ENCODE measurements at regions not wholly inside any gene's neighbourhood (a gene's known extent, or its start where the extent isn't known, plus 50 kb on each side); places are given as distances from the start of the nearest gene placed in this dataset.
"Not testable (repeated sequence)": the region's sequence is repeated elsewhere in the genome, so short reads cannot be mapped to it uniquely, and the experiment has no call there.

GRCh38 chr11:71173709-71174108 lies 78.7 kb downstream of the SHANK2 start:
- H3K9me3 ChIP-seq, result peaks cover 0 to 15% of the 10 kb centered on the region in 2 donors
- DNase-seq (ENCODE audit: low spot score in 2 of 2), result peak in 1 of 2 donors; percentile 21

GRCh38 chr11:71172680-71173079 lies 79.7 kb downstream of the SHANK2 start:
- no peaks in the 10 kb centered on the region for H3K4me1 ChIP-seq
- no peaks in the 10 kb centered on the region for H3K27me3 ChIP-seq
- H3K9me3 ChIP-seq, result peaks cover 0 to 15% of the 10 kb centered on the region in 2 donors
- intact Hi-C loops (cut with DNase I), result no loop called here
- H3K36me3 ChIP-seq, result no peaks in the 10 kb centered on the region
- H3K27ac ChIP-seq, result no peak overlapping the region
- TF ChIP-seq, protein P1, sequence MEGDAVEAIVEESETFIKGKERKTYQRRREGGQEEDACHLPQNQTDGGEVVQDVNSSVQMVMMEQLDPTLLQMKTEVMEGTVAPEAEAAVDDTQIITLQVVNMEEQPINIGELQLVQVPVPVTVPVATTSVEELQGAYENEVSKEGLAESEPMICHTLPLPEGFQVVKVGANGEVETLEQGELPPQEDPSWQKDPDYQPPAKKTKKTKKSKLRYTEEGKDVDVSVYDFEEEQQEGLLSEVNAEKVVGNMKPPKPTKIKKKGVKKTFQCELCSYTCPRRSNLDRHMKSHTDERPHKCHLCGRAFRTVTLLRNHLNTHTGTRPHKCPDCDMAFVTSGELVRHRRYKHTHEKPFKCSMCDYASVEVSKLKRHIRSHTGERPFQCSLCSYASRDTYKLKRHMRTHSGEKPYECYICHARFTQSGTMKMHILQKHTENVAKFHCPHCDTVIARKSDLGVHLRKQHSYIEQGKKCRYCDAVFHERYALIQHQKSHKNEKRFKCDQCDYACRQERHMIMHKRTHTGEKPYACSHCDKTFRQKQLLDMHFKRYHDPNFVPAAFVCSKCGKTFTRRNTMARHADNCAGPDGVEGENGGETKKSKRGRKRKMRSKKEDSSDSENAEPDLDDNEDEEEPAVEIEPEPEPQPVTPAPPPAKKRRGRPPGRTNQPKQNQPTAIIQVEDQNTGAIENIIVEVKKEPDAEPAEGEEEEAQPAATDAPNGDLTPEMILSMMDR (IDR thresholded peaks at IDR 0.05), result no peak
- peak in 1 of 2 donors; percentile 18 for DNase-seq (ENCODE audit: low spot score in 2 of 2)
- no peak overlapping the region for H3K4me3 ChIP-seq

More at GRCh38 chr11:71173709-71174108, 78.7 kb downstream of the SHANK2 start:
- intact Hi-C loops (cut with DNase I), result no loop called here
- no peaks in the 10 kb centered on the region for H3K4me1 ChIP-seq
- no peaks in the 10 kb centered on the region for H3K27me3 ChIP-seq
- no peak overlapping the region for H3K27ac ChIP-seq
- TF ChIP-seq, protein P1 (IDR thresholded peaks at IDR 0.05), result no peak
- H3K4me3 ChIP-seq, result no peak overlapping the region
- no peaks in the 10 kb centered on the region for H3K36me3 ChIP-seq

DNA sequence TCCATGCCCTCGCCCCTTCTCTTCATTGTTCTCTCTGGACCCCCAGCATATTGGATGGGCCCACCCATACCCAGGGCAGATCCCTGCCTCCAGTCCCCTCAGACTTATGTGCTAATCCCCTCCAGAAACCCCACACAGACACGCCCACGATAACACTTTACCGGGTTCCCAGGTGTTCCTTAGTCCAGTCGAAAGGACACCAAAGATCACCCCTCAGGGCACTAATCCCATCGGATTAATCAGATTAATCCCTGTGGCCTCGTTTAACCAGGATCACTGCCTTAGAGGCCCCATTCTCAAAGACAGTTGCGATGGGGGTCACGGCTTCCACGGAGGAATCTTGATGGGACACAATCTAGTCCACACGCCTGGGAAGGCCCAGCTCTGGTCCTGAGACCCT lies 80.8 kb downstream of the SHANK2 start:
- Histone ChIP-seq H3K27ac (no peak overlapping the region), H3K36me3 (no peaks in the 10 kb centered on the region), H3K4me1 (no peaks in the 10 kb centered on the region), H3K4me3 (no peak overlapping the region), H3K9me3 (peaks cover 0 to 8% of the 10 kb centered on the region in 2 donors), H3K27me3 (no peaks in the 10 kb centered on the region)
- intact Hi-C loops (cut with DNase I), result no loop called here
- peak in 1 of 2 donors; percentile 21 for DNase-seq (ENCODE audit: low spot score in 2 of 2)
- TF ChIP-seq, protein P1 (IDR thresholded peaks at IDR 0.05), result no peak

DNA sequence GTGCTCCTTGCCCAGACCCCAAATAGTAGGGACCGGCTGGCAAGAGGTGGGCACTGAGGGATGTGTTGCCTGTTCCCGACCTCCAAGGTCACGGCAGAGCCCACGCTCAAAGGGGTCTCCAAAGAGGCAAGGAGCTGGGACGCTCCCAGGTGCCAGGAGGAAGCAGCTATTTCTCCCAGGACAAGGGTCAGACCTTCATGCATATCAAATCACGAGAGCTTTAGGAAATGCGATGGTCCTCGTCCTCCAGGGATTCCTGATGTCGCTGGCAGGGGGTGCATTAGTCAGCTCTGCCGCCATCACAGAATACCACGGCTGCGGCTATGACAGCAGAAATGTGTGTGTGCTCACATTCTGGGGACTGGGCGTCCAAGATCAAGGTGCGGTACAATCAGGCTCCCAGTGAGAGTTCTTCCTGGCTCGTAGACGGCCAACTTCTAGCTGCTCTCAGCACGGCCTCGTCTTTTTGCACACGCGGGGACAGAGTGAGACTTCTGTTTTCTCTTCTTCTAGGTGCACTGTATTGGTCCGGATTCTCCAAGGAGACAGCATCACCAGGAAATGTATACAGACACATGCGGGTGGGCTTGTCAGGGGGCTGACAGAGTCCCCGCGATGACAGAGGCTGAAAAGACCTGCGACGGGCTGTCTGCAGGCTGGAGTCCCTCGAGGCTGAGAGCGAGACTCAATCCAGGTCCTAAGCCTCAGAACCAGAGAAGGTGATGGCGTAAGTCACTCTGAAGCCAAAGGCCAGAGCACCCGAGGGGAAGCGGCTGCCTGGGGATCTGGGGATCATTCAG lies 81.6 kb downstream of the SHANK2 start:
- peak in 1 of 2 donors; percentile 47 for DNase-seq (ENCODE audit: low spot score in 2 of 2)

GRCh38 chr11:71169313-71169712 lies 83.1 kb downstream of the SHANK2 start:
- Histone ChIP-seq H3K27ac (no peak overlapping the region), H3K4me1 (no peaks in the 10 kb centered on the region), H3K36me3 (no peaks in the 10 kb centered on the region), H3K9me3 (no peaks in the 10 kb centered on the region), H3K27me3 (no peaks in the 10 kb centered on the region), H3K4me3 (no peak overlapping the region)
- intact Hi-C loops (cut with DNase I), result no loop called here
- TF ChIP-seq, protein P1 (IDR thresholded peaks at IDR 0.05), result no peak
- DNase-seq (ENCODE audit: low spot score in 2 of 2), result peak in 1 of 2 donors; percentile 16

More for the DNA sequence above, 81.6 kb downstream of the SHANK2 start:
- TF ChIP-seq, protein P1 (IDR thresholded peaks at IDR 0.05), result no peak
- H3K4me3 ChIP-seq, result no peak overlapping the region
- H3K36me3 ChIP-seq, result no peaks in the 10 kb centered on the region
- intact Hi-C loops (cut with DNase I), result no loop called here
- no peak overlapping the region for H3K27ac ChIP-seq
- H3K9me3 ChIP-seq, result peaks cover 0 to 2% of the 10 kb centered on the region in 2 donors
- no peaks in the 10 kb centered on the region for H3K4me1 ChIP-seq
- no peaks in the 10 kb centered on the region for H3K27me3 ChIP-seq

DNA sequence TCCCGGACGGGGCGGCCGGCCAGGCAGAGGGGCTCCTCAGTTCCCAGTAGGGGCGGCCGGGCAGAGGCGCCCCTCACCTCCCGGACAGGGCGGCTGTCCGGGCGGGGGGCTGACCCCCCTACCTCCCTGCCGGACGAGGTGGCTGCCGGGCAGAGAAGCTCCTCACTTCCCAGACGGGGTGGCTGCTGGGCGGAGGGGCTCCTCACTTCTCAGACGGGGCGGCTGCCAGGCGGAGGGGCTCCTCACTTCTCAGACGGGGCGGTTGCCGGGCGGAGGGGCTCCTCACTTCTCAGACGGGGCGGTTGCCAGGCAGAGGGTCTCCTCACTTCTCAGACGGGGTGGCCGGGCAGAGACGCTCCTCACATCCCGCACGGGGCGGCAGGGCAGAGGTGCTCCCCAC lies 84.6 kb downstream of the SHANK2 start:
- H3K4me3 ChIP-seq; H3K27me3 ChIP-seq; H3K9me3 ChIP-seq; DNase-seq (ENCODE audit: low spot score in 2 of 2); H3K4me1 ChIP-seq; H3K27ac ChIP-seq; H3K36me3 ChIP-seq; intact Hi-C loops (cut with DNase I): not testable (repeated sequence)
